ENCODE measurements at regions not wholly inside any gene's neighbourhood (a gene's known extent, or its start where the extent isn't known, plus 50 kb on each side); places are given as distances from the start of the nearest gene placed in this dataset.
"Not testable (repeated sequence)": the region's sequence is repeated elsewhere in the genome, so short reads cannot be mapped to it uniquely, and the experiment has no call there.

DNA sequence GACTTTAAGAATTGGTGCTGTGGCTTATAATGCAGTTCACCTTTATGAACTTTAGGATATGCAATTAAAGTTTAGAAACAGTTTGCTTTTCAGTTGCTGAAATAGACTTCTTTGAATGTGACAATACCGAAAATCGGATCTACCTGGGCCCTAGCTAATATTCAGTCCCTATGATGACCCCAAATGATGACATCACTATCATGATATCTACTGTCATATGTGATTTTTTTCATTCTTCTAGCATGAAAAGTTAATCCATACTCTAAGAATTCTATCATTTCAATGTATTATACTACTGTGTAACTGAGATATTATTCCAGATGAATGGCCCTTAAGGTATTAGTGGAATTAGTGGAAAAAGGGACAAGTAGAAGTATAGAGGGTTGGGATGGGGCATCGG is 487.2 kb upstream of the TUSC1 start:
- DNase-seq (ENCODE audit: low read depth): no peak

DNA sequence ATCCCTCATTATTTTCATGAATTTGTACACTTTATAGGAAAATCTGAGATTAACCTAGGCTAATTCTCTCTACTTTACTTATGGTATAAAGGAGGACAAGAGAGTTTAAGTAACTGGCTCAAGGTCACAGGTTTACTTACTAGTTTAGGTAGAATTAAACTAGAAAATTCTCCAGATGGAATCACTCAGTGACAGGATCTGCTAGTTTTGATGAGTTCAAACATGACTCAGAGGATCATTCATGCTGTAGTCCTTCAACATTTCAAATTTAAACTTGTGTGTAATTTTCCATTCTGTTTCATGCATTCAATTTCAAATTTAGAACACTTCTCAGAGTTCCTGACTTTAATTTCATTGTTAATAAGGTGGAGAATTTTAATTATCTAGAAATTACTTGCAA is 485.7 kb upstream of the TUSC1 start:
- no peak for DNase-seq (ENCODE audit: low read depth)

DNA sequence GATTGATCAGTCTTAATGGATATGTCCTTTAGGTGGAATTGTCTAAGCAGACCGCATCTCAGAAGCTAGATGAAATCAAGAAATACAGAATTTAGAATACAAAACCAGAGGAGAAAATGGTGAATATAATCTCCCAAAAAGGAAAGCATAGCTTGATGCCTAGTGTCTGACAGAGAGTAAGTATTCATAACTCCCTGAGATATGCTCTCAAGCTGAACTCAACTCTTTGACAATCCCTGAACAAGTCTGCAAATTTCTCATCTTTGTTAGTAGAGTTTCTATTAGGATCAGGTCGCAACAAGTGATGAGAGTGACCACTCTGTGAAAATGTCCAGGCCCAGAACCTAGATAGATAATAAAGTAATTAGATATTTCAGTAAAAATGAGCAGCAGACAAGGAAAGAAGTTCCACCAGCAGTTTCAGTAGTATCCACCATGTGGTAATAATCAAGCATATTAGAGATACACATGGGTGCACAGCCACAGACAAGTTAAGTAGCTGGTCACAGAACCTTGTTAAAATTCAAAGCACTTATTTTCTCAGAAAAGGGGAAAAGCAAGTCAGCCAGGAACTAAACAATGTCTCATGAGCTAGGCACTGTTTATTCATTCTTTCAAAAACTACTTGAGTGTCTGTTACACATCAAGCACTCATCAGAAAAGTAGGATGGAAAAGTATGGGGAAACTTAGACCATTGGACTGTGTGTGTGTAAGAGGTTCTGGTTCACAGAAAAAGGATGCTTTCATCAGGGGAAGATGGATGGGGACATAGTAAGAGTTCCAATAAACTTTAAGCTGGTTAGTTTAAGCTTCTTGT is 481.5 kb upstream of the TUSC1 start:
- no peak for DNase-seq (ENCODE audit: low read depth)

DNA sequence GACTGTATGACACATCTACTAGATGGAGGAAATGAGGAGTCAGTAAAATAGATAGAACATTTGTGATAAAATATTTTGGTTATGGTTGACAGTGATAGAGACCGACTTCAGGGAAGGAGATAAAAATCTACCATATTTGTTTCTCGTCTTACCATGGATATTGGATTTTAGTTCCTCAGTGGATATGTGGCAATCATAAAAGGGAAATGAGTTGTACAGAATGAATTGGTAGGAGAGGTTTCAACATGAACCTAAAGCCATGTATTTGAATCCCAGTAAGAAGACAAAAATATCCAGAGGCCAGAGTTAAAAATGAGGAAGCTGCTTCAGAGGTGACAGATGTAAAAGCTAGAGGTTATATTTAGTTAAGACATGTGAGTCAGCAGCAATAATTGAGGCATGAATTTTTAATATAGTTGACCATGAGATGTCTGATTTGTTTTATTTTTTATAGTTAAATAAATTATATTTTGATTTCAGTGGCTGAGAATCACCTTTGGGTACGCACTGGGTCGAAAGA is 480.4 kb upstream of the TUSC1 start:
- no peak for DNase-seq (ENCODE audit: low read depth)

DNA sequence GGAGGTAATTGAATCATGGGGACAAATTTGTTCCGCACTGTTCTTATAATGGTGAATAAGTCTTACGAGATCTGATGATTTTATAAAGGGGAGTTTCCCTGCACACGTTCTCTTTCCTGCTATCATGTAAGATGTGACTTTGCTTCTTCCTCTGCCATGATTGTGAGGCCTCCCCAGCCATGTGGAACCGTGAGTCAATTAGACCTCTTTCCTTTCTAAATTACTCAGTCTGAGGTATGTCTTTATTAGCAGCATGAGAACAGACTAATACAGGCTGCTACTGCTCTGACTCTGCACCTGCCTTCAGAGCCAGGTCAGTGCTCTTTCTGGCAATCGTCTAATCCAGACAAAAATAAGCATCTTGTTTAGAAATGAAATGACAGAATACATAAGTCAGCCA is 479.2 kb upstream of the TUSC1 start:
- no peak for DNase-seq (ENCODE audit: low read depth)

DNA sequence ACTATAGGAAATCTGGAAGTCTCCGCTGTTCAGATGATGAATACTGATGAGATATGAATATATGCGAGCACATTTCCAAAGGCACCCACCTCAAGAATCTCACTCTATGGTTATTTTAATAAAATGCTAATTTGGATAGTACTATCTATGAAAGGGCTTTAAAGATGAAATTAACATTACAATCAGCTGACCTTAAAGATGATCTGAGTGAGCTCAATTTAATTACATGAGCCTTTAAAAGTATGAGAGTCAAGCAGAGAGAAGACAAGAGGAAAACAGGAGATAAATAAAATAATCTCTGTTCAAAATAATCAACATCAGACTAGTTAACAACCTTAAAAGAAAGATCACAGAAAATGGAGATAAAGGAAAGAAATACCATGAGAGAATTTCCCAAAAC is 474.1 kb upstream of the TUSC1 start:
- no peak for DNase-seq (ENCODE audit: low read depth)

DNA sequence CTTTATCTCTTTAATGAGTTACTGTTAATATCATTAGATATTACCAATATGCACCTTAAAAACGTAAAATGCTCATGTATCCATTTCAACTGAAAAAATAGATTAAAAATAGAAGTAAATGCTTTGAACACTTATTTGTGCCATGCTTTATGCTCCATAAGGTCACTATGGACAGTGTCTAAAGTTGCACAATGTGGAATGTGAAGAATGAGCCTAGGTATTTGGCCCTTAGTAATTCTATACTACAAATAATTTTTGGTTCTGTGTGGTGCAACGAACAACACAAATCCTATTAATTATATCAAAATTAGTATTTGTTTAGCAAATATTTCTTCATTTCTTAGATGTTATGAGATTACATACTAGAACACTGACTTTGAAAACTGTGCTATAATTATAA is 469.9 kb upstream of the TUSC1 start:
- no peak for DNase-seq (ENCODE audit: low read depth)

DNA sequence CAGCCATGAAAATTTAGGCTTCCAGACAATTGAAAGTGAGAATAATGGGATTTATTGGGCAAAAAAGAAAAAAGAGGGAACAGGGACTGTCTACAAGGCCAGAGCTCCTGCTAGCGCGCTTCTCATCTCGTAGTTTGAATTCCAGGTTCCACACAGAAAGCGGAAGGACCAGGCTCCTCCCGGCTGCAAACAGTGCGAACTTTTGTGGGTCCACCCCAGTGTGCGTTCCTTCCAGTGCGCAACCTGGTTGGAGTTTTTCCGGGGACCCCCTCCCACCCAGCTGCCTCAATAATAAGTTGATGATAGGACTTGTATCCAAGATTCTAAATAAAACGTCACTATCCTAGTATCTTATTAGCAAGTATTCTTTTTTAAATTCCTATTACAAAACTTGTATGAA is 467.7 kb upstream of the TUSC1 start:
- no peak for DNase-seq (ENCODE audit: low read depth)

DNA sequence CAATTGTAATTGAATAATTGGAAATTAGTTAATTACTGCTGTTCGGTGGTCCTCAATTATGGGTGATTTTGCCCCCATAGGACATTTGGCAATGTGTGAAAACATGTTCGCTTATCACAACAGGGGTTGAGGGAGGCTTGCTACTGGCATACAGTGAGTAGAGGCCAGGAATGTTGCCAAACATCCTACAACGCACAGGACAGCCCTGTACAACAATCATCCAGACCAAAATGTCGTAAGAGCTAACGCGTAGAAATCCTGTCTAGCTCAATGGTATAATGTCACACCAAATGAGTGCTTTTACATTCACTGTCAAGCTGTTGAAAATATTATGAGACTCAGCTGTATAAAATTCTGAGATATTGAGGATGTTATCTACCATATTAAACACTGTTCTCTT is 464.4 kb upstream of the TUSC1 start:
- DNase-seq (ENCODE audit: low read depth): no peak

DNA sequence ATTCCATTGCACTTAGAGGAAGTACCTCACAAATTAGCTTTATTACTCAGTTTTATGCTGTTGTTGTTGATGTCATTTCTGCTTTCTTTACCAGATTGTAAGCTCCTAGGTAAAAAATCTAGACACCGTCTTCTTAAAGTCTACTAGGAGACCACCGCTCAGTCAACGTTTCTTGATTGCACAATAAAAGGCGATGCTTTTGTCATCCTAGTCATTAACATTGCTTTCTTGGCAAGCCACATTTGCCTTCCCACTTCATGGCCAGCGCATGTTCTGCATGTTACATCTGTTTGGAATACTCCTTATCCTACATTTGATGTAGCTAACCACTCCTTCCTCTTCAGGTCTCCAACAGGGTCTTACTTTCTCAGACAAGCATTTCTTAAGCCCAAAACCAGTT is 464.0 kb upstream of the TUSC1 start:
- DNase-seq (ENCODE audit: low read depth): no peak

DNA sequence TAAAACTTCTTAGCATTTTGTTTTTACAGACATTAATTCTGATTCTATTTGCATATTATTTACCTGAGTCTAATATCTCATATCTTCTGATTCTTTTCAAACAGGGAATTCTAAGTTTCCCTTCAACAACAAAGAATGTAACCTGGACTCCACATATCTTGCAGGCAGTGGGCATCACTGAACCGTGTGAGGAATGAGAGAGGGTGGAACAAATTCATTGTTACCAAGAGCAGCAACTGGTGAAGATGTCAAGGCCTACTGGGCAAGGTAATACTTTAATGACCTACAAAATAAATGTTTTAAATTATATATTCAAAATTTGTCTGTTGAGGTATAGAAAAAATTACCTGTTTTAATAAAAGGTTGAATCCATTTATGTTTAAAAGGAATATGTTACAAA is 455.3 kb upstream of the TUSC1 start:
- DNase-seq (ENCODE audit: low read depth): no peak

DNA sequence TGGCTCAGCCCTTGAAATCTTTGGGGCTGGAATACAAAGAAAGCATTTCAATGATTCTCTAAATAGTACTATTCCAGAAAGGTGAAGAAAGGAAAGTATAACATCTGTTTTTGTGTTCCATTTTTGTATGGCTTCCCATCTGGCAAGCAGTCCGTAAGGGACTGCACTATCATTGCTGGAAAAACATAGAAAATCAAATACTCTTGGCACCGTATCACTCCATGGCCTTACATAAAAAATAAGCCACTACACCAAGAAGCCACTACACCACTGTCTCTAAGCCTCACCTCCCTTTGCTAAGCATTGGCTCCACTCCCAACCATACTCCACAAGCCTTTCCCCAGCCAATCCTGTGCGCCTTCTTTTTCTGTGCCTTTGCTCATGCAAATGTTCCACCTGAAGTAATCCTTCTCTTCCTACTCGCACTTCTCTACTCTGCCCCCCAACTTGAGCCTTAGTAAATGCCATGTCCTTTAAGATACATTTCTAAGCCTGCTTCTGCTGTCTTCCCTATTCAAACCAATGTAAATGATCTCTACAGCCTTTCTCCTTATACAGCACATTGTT is 454.6 kb upstream of the TUSC1 start:
- no peak for DNase-seq (ENCODE audit: low read depth)

DNA sequence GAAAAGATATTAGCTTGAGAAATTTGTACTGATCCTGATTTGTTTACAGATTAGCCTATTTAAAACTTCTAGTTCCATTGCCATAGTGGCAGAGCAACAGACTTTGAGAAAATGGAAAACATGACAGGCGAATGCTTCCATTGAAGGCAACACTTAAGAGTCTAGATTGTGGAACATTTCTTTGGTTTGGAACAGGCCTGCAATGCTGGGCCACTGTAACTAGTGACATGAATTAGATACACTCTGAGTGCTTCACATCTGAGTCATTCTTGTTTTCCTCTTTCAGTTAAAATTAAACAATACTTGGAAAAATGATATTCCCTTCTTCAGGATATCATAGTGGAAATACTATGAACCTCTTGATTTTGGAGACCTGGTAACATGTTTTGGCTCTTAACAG is 453.6 kb upstream of the TUSC1 start:
- peak; percentile 65 for DNase-seq (ENCODE audit: low read depth)

DNA sequence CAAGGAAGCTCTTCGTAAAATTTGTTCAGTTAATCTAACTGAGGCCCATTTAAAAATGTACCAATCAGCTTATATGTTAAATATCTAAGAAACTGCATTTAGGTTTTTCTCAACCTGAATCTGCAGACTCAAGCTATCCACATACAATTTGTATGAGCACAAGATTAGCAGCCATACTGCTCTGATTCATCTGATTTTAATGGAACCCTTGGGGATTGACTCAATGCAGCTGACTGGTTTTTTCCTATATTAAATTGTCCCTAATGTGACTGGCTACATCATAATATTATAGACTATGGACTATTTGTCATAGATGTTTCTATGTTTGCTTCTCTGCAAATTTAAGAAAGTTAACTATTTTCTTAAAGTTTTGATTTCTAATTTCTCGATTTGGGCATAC is 451.0 kb upstream of the TUSC1 start:
- DNase-seq (ENCODE audit: low read depth): peak; percentile 87

DNA sequence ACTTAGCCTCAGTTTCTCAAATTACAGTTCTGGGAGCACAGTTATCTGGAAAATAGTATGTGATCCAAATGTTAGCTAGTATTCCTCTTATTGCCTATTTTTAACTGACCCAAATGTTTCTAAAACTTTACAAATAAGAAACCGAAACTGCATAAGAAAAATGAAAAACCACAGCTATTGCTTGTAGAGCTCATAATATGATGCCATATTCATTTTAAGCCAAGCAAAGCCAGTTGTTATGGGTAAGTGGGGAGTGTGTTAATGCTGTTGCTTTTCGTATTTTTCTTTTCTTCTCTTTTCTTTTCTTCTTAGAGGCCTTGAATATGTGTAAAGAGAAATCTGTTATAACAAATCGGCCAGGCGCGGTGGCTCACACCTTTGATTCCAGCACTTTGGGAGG is 447.4 kb upstream of the TUSC1 start:
- no peak for DNase-seq (ENCODE audit: low read depth)

DNA sequence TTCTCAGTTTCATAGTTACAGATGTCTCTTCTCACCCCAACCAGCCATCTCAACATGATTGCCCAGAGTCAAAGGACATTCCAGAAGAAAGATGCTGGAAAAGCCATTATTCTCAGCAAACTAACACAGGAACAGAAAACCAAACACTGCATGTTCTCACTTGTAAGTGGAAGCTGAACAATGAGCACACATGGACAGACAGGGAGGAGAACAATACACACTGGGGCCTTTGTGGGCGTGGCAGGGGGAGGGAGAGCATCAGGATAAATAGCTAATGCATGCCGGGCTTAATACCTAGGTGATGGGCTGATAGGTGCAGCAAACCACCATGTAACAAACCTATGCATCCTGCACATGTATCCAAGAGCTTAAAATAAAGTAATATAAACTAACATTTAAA is 437.8 kb upstream of the TUSC1 start:
- not testable (repeated sequence) for DNase-seq (ENCODE audit: low read depth)

DNA sequence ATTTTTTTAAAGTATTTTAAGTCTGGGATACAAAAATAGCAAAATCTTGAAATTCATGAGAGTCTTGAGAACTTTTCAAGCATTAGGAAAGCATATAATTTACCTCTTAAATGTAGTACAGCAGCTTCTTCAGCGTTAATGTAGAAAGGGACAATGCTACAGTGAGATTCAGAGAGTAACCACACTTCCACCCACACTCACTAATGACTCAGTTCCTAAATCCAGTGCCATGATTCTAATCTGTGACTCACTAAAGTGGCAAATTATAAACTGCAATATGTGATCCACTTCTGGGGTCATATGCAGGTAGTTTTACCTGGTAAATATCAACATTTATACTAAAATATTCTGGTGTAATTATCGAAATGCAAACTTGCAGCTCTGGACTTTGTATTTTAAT is 434.5 kb upstream of the TUSC1 start:
- DNase-seq (ENCODE audit: low read depth): peak; percentile 36

DNA sequence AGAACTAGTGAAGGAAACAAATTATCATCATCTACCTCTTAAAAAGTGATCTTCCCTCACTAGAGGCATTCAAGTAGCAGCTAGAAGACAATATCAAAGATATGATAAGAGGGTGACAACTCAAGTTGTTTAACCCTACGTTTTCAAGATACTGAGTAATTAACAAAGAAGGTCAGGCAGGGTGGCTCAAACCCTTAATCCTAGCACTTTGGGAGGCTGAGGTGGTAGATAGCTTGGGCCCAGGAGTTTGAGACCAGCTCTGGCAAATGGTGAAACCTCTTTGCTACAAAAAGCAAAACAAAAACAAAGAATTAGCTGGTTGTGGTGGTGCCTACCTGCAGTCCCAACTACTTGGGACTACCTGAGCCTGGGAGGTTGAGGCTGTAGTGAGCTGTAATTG is 408.2 kb upstream of the TUSC1 start:
- no peak for DNase-seq (ENCODE audit: low read depth)

DNA sequence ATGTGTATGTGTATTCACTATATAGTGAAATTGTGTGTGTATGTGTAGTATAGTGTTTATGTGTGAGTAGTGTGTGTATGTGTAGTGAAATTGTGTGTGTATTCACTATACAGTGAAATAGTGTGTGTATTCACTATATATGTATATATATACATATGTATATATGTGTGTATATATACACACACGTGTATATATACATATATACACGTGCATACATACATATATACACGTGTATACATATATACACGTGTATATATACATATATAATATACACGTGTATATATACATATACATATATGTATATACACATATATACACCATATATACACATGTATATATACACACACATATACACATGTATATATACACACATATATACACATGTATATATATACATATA is 403.6 kb upstream of the TUSC1 start:
- DNase-seq (ENCODE audit: low read depth): no peak

DNA sequence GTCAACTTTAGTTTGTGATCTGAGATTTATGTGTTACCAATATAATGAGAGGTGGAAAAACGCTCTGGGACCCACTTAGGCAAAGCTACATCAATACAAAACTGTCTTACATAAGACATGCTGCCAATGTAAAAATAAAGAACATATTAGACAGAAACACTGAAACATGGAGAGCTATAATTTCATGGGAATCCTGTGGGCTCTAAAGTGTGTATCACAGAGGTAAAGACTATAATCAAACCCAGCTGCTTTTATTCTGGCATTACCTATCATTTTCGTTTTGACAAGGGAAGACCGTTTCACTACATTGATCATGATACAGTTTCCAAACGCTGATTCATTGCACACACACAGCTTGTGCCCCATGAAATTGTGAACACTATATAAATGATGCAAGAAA is 400.5 kb upstream of the TUSC1 start:
- no peak for DNase-seq (ENCODE audit: low read depth)

DNA sequence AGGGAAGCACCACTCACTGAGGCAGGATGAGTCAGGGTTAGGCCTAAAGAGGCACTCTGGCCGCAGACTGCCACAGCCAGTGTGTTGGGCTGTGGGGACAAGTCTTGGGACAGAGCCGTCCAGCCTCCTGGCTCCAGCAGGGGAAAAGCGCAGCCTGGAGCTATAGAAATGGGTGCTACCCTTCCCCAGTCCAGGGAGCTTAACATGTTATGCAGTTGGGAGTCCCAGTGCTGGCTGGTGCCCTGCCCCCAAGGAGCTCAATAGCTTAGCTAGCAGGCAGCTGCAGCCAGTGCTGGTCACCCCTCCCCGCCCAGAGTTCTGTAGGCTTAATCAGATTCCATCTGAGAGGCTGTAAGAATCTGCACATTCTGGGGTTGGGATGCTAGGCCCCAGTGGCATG is 399.6 kb upstream of the TUSC1 start:
- no peak for DNase-seq (ENCODE audit: low read depth)

DNA sequence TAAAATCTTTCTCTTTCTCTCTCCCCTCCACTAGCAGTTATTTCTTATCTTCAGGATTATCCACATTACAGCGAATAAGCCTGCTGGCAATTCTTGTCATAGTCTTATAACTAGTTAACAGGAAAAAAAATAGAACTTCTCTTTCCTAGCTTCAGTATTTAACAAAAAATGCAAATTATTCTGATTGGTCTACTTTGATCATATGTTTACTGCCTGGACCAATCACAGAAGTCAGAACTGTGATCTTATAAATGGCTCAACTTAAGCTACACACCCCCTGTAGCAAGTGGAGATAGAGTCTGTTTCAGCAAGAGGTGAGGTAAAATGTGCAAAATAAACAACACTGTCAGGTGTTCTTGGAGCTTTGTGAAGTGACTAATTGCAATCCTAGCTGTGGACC is 389.4 kb upstream of the TUSC1 start:
- no peak for DNase-seq (ENCODE audit: low read depth)

DNA sequence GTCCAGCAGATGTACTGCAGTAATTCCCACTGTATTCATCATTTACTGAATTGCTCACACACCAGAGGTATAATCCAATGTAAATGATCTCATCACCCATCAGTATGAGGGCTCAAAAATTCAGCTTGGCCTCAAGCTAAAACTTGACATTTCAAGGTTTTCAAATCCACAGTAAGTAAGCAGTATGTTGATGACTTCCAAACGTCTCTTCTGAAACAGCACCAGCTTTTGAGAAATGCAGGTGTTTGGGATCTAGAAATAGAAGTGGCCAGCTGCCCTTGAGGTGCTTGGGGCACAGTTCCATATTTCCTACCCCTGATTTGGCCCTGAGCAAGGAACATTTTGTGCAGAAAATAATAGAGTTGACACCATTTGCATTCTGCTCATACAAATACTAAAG is 388.0 kb upstream of the TUSC1 start:
- DNase-seq (ENCODE audit: low read depth): no peak
